H9 (cell line): ENCODE measurements at regions not wholly inside any gene's neighbourhood (a gene's known extent, or its start where the extent isn't known, plus 50 kb on each side); places are given as distances from the start of the nearest gene placed in this dataset.
"Not testable (repeated sequence)": the region's sequence is repeated elsewhere in the genome, so short reads cannot be mapped to it uniquely, and the experiment has no call there.

Source experiments
- DNase-seq: peaks from one replicate; pipeline ENCODE4 v3.0.0-alpha.2; 2017
- H2AFZ ChIP-seq: one replicate; pipeline ENCODE4 v1.6.1; 2013; ENCODE audit warnings: mild to moderate bottlenecking, low read length, control low read depth, moderate library complexity
- H2AK5ac ChIP-seq: 2 replicates; pipeline ENCODE4 v1.6.1; 2013; ENCODE audit warnings: low read length, control low read depth, mixed read lengths; ENCODE audit not compliant: insufficient read length
- H2BK120ac ChIP-seq: one replicate; pipeline ENCODE4 v1.6.1; 2013; ENCODE audit warnings: low read depth, mild to moderate bottlenecking, low read length, control low read depth, inconsistent platforms; ENCODE audit not compliant: poor library complexity, severe bottlenecking
- H2BK12ac ChIP-seq: 2 replicates; pipeline ENCODE4 v1.6.1; 2013; ENCODE audit warnings: low read length, control low read depth, mixed read lengths, low read depth; ENCODE audit not compliant: insufficient read length
- H2BK15ac ChIP-seq: 2 replicates; pipeline ENCODE4 v1.6.1; 2013; ENCODE audit warnings: low read depth, low read length, control low read depth
- H2BK20ac ChIP-seq: one replicate; pipeline ENCODE4 v1.6.1; 2013; ENCODE audit warnings: low read depth, mild to moderate bottlenecking, low read length, control low read depth, inconsistent platforms; ENCODE audit not compliant: poor library complexity, severe bottlenecking
- H2BK5ac ChIP-seq: 2 replicates; pipeline ENCODE4 v1.6.1; 2013; ENCODE audit warnings: low read length, control low read depth, mixed read lengths; ENCODE audit not compliant: insufficient read length
- H3K14ac ChIP-seq: 2 replicates; pipeline ENCODE4 v1.6.1; 2013; ENCODE audit warnings: low read length, control low read depth; ENCODE audit not compliant: insufficient read depth
- H3K18ac ChIP-seq: 2 replicates; pipeline ENCODE4 v1.6.1; 2013; ENCODE audit warnings: low read depth, mild to moderate bottlenecking, mixed read lengths, low read length, control low read depth; ENCODE audit not compliant: insufficient read length
- H3K23ac ChIP-seq: 2 replicates; pipeline ENCODE4 v1.6.1; 2013; ENCODE audit warnings: low read length, control low read depth, mixed read lengths, low read depth; ENCODE audit not compliant: insufficient read length
- H3K23me2 ChIP-seq: 2 replicates; pipeline ENCODE4 v1.6.1; 2013; ENCODE audit warnings: low read depth, mild to moderate bottlenecking, mixed read lengths, low read length, control low read depth; ENCODE audit not compliant: insufficient read length, poor library complexity, severe bottlenecking
- H3K27ac ChIP-seq: 2 replicates; pipeline ENCODE4 v1.5.1; 2013; ENCODE audit warnings: low read length, control low read depth, mixed read lengths, low read depth; ENCODE audit not compliant: insufficient read length
- H3K27me3 ChIP-seq: 2 replicates; pipeline ENCODE4 v1.6.1; 2013; ENCODE audit warnings: low read length, control low read depth, inconsistent platforms; ENCODE audit not compliant: insufficient read depth
- H3K4ac ChIP-seq: 2 replicates; pipeline ENCODE4 v1.6.1; 2013; ENCODE audit warnings: low read depth, mild to moderate bottlenecking, control low read depth, inconsistent platforms, low read length, moderate library complexity
- H3K4me1 ChIP-seq: 2 replicates; pipeline ENCODE4 v1.6.1; 2013; ENCODE audit warnings: low read length, control low read depth, inconsistent platforms; ENCODE audit not compliant: insufficient read depth
- H3K4me2 ChIP-seq: 2 replicates; pipeline ENCODE4 v1.6.1; 2013; ENCODE audit warnings: low read length, control low read depth, mixed read lengths; ENCODE audit not compliant: insufficient read length, insufficient read depth
- H3K56ac ChIP-seq: 2 replicates; pipeline ENCODE4 v1.6.1; 2013; ENCODE audit warnings: low read depth, mild to moderate bottlenecking, mixed read lengths, low read length, control low read depth; ENCODE audit not compliant: insufficient read length
- H3K79me1 ChIP-seq: 2 replicates; pipeline ENCODE4 v1.6.1; 2013; ENCODE audit warnings: low read depth, mild to moderate bottlenecking, moderate library complexity, low read length, control low read depth, inconsistent platforms; ENCODE audit not compliant: insufficient read depth, poor library complexity, severe bottlenecking
- H3K79me2 ChIP-seq: 2 replicates; pipeline ENCODE4 v1.6.1; 2013; ENCODE audit warnings: low read length, control low read depth, inconsistent platforms; ENCODE audit not compliant: insufficient read depth
- H3K9ac ChIP-seq: 2 replicates; pipeline ENCODE4 v1.6.1; 2013; ENCODE audit warnings: low read length, control low read depth, mixed read lengths; ENCODE audit not compliant: insufficient read length; ENCODE audit errors: extremely low read depth
- H3K9me3 ChIP-seq: one replicate; pipeline ENCODE4 v1.6.1; 2013; ENCODE audit warnings: low read depth, low read length, inconsistent platforms; ENCODE audit not compliant: control insufficient read depth
- H3T11ph ChIP-seq: one replicate; pipeline ENCODE4 v1.6.1; 2013; ENCODE audit warnings: mild to moderate bottlenecking, low read length, control low read depth, inconsistent platforms
- H4K20me1 ChIP-seq: one replicate; pipeline ENCODE4 v1.6.1; 2013; ENCODE audit not compliant: control insufficient read depth, insufficient read length, insufficient read depth
- H4K5ac ChIP-seq: 2 replicates; pipeline ENCODE4 v1.6.1; 2013; ENCODE audit warnings: low read depth, mild to moderate bottlenecking, mixed read lengths, low read length, control low read depth; ENCODE audit not compliant: insufficient read length
- H4K8ac ChIP-seq: replicated peaks from 2 replicates; pipeline ENCODE4 v1.6.1; 2013; ENCODE audit warnings: low read length, control low read depth, mixed read lengths, low read depth; ENCODE audit not compliant: insufficient read length
- H4K91ac ChIP-seq: 2 replicates; pipeline ENCODE4 v1.6.1; 2013; ENCODE audit warnings: low read depth, mild to moderate bottlenecking, moderate library complexity, mixed read lengths, low read length, control low read depth; ENCODE audit not compliant: insufficient read length
- H3K27ac Mint-ChIP-seq, 3 experiments: 2 replicates in 2 of 3; 3 replicates in 1 of 3; pipeline ENCODE4 v1.8.0; 2020 to 2021; ENCODE audit warnings: mixed read lengths in 3 of 3, mild to moderate bottlenecking in 1 of 3, moderate library complexity in 1 of 3
- H3K27me3 Mint-ChIP-seq: 2 replicates; pipeline ENCODE4 v1.8.0; 2021; ENCODE audit warnings: low read depth, mild to moderate bottlenecking, moderate library complexity, mixed read lengths
- H3K36me3 Mint-ChIP-seq, 3 experiments: 2 replicates in 2 of 3; 3 replicates in 1 of 3; pipeline ENCODE4 v1.8.0; 2020 to 2021; ENCODE audit warnings: low read depth in 3 of 3, mixed read lengths in 3 of 3; ENCODE audit not compliant: insufficient read depth in 1 of 3
- H3K4me1 Mint-ChIP-seq, 2 experiments: 2 replicates each; pipeline ENCODE4 v1.8.0; 2020; ENCODE audit warnings: mixed read lengths in 2 of 2
- H3K4me3 Mint-ChIP-seq, 2 experiments: 2 replicates in 1 of 2; 3 replicates in 1 of 2; pipeline ENCODE4 v1.8.0; 2020 to 2021; ENCODE audit warnings: mild to moderate bottlenecking in 2 of 2, mixed read lengths in 2 of 2, moderate library complexity in 1 of 2
- H3K9me3 Mint-ChIP-seq, 2 experiments: 2 replicates in 1 of 2; 3 replicates in 1 of 2; pipeline ENCODE4 v1.8.0; 2020; ENCODE audit warnings: mild to moderate bottlenecking in 2 of 2, mixed read lengths in 2 of 2, moderate library complexity in 1 of 2
- WGBS: extraction: QIAGEN DNeasy Blood & Tissue Kit; methylation state at CpG from one replicate; pipeline ENCODE4 v1.1.7; 2013; ENCODE audit warnings: missing lambda C conversion rate, low lambda C conversion rate, mixed read lengths; ENCODE audit not compliant: insufficient read length; ENCODE audit errors: extremely low coverage; 5-methylcytosine and 5-hydroxymethylcytosine counted together
- TF ChIP-seq, protein P1 (sequence below): fragments of 200-600 bp; sonication (generic); conservative IDR thresholded peaks from 3 replicates; pipeline ENCODE4 v1.8.0; 2021; ENCODE audit warnings: antibody characterized with exemption, mild to moderate bottlenecking

DNA sequence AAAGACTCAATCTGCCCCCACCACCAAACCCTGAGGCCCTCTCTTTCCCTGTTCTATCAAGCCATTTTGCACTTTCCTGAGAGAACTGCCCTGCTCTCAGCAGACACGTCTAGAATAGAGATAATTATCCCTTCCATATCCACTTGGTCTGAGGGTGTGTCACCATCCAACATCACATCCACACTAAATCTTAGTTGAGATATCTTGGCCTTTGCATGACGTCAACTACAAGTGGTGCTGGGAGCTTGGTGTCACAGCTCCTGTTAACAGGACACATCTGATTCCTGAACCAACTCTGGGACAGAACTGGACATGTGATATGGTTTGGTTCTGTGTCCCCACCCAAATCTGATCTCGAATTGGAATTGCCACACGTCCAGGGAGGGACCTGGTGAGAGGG, 1109.2 kb downstream of the TMEM121 start:
- H3K56ac ChIP-seq = no peak overlapping the region
- peaks cover 4 to 33% (median 9%) of the 10 kb centered on the region in 3 experiments; a peak in 6 of 7 replicates for H3K36me3 Mint-ChIP-seq
- no peak overlapping the region for H3K23ac ChIP-seq
- H4K5ac ChIP-seq = no peak overlapping the region
- H2AK5ac ChIP-seq = no peak overlapping the region
- no peaks in the 10 kb centered on the region for H3K23me2 ChIP-seq
- H3K27me3 Mint-ChIP-seq = peaks cover 3% of the 10 kb centered on the region
- no peaks in the 10 kb centered on the region for H4K20me1 ChIP-seq
- TF ChIP-seq, protein P1, sequence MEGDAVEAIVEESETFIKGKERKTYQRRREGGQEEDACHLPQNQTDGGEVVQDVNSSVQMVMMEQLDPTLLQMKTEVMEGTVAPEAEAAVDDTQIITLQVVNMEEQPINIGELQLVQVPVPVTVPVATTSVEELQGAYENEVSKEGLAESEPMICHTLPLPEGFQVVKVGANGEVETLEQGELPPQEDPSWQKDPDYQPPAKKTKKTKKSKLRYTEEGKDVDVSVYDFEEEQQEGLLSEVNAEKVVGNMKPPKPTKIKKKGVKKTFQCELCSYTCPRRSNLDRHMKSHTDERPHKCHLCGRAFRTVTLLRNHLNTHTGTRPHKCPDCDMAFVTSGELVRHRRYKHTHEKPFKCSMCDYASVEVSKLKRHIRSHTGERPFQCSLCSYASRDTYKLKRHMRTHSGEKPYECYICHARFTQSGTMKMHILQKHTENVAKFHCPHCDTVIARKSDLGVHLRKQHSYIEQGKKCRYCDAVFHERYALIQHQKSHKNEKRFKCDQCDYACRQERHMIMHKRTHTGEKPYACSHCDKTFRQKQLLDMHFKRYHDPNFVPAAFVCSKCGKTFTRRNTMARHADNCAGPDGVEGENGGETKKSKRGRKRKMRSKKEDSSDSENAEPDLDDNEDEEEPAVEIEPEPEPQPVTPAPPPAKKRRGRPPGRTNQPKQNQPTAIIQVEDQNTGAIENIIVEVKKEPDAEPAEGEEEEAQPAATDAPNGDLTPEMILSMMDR = no peak
- DNase-seq = no peak
- no peak overlapping the region for H3K14ac ChIP-seq
- no peak overlapping the region for H2AFZ ChIP-seq
- no peak overlapping the region for H3T11ph ChIP-seq
- H2BK5ac ChIP-seq = no peak overlapping the region
- H2BK120ac ChIP-seq = no peak overlapping the region
- H3K18ac ChIP-seq = no peak overlapping the region
- no peak overlapping the region for H3K4me3 Mint-ChIP-seq
- no peak overlapping the region for H3K4ac ChIP-seq
- peaks cover 78% of the 10 kb centered on the region for H3K9me3 ChIP-seq
- H3K4me2 ChIP-seq = no peak overlapping the region
- H2BK15ac ChIP-seq = no peak overlapping the region
- H2BK12ac ChIP-seq = no peak overlapping the region
- no peaks in the 10 kb centered on the region for H3K79me2 ChIP-seq
- WGBS = no CpG with 5 or more reads among the region's 4 CpGs
- no peak overlapping the region for H4K8ac ChIP-seq
- no peaks in the 10 kb centered on the region for H3K4me1 ChIP-seq
- H3K79me1 ChIP-seq = no peaks in the 10 kb centered on the region
- no peak overlapping the region for H2BK20ac ChIP-seq
- no peak overlapping the region for H3K27ac Mint-ChIP-seq
- no peaks in the 10 kb centered on the region for H3K4me1 Mint-ChIP-seq
- H3K27me3 ChIP-seq = no peaks in the 10 kb centered on the region
- H3K27ac ChIP-seq = no peak overlapping the region
- H3K9ac ChIP-seq = no peak overlapping the region
- H3K9me3 Mint-ChIP-seq = peaks cover 93 to 96% of the 10 kb centered on the region in 2 experiments
- no peak overlapping the region for H4K91ac ChIP-seq

DNA sequence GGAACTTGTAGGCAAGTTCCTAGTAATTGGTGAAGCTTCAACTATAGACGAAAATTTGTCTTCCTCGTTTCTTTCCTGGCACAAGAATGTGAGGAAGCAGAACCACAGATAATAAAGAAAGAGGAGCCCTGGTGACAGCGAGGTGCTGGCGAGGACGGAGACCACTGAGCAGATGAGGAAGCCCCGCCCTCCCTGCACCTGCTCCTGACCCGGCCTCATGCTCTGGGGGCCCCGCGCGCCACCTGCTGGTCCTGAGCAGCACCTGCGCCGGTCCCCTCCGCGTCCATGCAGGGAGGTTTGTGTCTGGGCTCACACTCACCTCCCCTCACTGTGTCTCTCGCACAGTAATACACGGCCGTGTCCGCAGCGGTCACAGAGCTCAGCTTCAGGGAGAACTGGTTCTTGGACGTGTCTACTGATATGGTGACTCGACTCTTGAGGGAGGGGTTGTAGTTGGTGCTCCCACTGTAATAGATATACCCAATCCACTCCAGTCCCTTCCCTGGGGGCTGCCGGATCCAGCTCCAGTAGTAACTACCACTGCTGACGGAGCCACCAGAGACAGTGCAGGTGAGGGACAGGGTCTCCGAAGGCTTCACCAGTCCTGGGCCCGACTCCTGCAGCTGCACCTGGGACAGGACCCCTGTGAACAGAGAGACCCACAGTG, 1112.5 kb downstream of the TMEM121 start:
- WGBS = no CpG with 5 or more reads among the region's 25 CpGs
- H3K79me1 ChIP-seq, H3T11ph ChIP-seq, H2BK12ac ChIP-seq, H3K4me1 Mint-ChIP-seq, H2BK5ac ChIP-seq, H4K20me1 ChIP-seq, H2AK5ac ChIP-seq, H3K79me2 ChIP-seq, H3K27me3 ChIP-seq, H4K91ac ChIP-seq, H3K9ac ChIP-seq, H3K4me1 ChIP-seq, H3K27ac Mint-ChIP-seq, H3K4me2 ChIP-seq, H2AFZ ChIP-seq, DNase-seq, H3K14ac ChIP-seq, H2BK15ac ChIP-seq, H3K27me3 Mint-ChIP-seq, H4K8ac ChIP-seq, H3K18ac ChIP-seq, H3K23ac ChIP-seq, H2BK20ac ChIP-seq, H4K5ac ChIP-seq, H3K56ac ChIP-seq, H3K23me2 ChIP-seq, H3K27ac ChIP-seq, H3K4ac ChIP-seq, H3K4me3 Mint-ChIP-seq, H2BK120ac ChIP-seq: not testable (repeated sequence)
- Mint-ChIP-seq H3K36me3 (peaks cover 12 to 35% (median 16%) of the 10 kb centered on the region in 3 experiments; a peak in 6 of 7 replicates), H3K9me3 (peaks cover 91 to 96% of the 10 kb centered on the region in 2 experiments)
- H3K9me3 ChIP-seq = peaks cover 73% of the 10 kb centered on the region
